NCI-H146 treated with DMSO at 0.1 percent for 48 hours (cell line): ENCODE measurements at regions not wholly inside any gene's neighbourhood (a gene's known extent, or its start where the extent isn't known, plus 50 kb on each side); places are given as distances from the start of the nearest gene placed in this dataset.

Experiments used
- DNase-seq: peaks from one replicate; lab custom pipeline; 2025; ENCODE audit not compliant: unreplicated experiment; lab: John Stamatoyannopoulos, UW

GRCh38 chr5:135635451-135635850 is 56.7 kb upstream of the CXCL14 start:
- no peak for DNase-seq

- no peak for DNase-seq
Observed at GRCh38 chr5:135632798-135633197, 54.0 kb upstream of the CXCL14 start.

GRCh38 chr5:135631391-135631790 is 52.6 kb upstream of the CXCL14 start:
- no peak for DNase-seq

GRCh38 chr5:135629666-135630065 is 50.9 kb upstream of the CXCL14 start:
- DNase-seq = no peak

- no peak for DNase-seq
Observed at GRCh38 chr5:135628771-135629563, 50.2 kb upstream of the CXCL14 start.
